Stimulated activated CD4-positive, alpha-beta T cell treated with anti-CD3 and anti-CD28 coated beads, Interleukin-1b, Interleukin-23, amount 100 ng/mL, for 4 hours (primary cell): ENCODE measurements at regions not wholly inside any gene's neighbourhood (a gene's known extent, or its start where the extent isn't known, plus 50 kb on each side); places are given as distances from the start of the nearest gene placed in this dataset.
"Not testable (repeated sequence)": the region's sequence is repeated elsewhere in the genome, so short reads cannot be mapped to it uniquely, and the experiment has no call there.

Experiments
- DNase-seq, 2 donors: peaks; one replicate each; pipeline ENCODE4 v3.0.0-alpha.2; 2020; ENCODE audit warnings: low read depth in 2 of 2

DNA sequence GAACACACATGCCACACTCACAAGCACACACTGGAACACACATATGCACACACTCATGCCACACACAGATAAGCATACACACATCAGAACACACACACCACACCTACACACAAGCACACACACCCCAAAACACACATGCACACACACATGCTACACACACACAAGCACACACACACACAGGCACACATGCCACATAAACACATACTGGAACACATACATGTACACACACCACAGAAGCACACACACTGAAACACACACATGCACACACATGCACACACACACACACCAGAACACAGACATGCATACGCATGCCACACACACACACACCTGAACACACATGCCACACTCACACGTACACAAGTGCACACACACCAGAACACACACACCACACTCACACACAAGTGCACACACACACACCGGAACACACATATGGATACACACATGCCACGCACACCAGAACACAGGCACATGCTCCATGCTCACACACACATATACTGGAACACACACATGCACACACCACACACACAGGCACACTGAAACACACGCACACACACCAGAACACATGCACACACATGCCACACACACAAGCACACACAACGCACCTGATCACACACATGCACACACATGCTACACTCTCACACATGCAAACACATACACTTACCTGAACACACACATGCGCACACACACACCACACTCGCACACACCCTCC, 78.0 kb upstream of the IRX4 start:
- no peak for DNase-seq

DNA sequence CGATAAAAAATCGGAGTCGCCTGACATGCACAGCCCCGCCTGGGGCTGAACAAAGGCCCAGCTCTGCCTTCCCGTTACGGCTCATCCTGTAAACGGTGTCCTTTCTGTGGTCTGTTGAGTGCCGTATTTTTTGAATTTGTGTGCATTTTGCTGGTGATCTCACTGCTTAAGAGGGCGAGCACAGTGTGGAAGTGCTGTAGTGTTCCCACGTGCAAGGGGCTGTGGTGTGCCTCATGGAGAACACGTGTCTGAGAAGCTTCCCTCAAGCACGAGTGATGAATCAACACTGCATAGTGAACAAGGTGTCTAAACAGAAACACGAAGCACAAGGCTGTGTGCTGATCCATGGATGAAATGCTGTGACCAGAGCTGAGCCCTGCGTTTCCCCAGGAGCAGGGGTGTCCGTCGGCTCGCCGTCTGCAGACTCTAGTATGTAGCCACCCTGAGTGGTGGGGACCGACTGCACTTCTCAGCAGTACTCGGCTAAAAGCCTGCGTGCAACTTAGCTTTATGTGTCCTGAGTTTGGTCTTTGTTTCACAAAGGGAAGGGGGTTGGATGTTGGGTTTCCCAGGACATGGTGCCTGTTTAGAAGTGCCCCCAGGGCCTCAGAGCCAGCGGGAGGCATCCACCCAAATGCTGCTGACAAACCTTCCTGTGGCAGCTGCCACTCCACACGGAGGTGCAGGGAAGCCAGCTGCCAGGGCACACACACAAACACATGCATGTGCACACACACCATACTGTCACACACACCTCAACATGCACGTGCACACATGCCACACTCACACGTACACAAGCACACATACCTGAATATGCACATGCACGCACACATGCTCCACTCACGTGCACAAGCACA, 77.2 kb upstream of the IRX4 start:
- DNase-seq: no peak

DNA sequence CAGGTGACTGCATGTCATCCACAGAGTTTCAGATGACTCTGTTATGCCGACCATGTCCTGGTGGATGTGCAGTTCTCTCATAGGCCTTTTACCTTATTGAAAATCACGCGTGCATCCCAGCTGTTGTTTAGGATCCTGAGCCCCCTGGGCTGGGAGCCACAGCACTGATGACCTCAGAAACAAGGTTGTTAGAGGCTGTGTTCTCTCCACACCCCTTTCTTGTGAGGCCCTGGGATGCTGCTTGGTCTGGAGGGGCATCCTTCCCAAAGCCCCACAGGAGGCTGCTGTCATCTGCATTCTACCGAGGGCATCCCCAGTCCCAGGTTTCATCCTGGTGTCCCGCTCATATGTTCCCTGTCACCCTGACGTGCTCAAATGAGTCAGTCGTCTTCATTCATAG, 76.5 kb upstream of the IRX4 start:
- DNase-seq: no peak

DNA sequence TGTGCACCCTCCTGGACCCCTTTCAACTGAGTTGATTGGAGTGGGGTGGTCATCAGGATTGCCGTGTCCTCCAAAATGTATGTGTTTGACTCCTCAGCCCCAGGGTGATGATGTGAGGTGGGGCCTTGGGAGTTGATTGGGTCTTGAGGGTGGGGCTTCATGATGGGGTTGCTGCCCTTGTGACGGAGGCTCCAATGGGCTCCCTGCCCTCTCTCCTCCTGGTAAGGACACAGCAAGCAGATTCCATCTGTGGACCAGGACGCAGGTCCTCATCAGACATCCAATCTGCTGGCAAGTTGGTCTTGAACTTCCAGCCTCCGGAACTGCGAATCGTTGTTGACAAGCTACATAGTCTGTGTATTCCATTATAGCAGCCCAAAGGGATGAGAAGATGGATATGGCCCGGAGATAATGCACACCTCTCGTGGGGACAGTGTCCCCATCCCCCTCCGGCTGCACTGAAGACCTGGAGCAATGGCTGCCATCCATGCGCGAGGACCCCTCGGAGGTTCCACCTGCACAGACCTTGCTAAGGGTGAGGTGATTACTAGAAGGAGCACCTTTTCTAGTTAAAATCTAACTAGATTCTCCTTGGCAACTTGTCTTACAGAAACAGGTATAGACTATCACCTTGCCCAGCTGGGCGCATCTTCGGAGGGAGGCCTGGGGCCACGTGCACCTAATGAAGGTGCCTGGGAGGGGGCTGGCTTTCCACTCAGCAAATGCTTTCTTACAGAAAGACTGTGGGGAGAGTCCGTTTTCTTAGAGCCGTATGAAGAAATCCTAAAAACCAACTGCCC, 75.7 kb upstream of the IRX4 start:
- DNase-seq: no peak

DNA sequence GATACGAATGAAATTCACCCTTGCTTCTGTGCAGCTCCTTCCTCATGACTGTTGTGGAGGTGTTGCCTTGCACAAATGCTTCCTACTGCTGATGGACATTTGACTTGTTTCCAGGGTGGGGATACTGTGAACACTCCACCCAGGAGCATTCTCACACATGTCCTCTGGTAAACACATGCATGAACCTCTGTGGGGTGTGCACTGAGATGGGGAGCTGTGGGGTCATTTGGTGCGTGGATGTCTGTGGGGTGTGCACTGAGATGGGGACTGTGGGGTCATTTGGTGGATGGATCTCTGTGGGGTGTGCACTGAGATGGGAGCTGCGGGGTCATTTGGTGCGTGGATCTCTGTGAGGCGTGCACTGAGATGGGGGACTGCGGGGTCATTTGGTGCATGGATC, 72.9 kb upstream of the IRX4 start:
- no peak for DNase-seq

DNA sequence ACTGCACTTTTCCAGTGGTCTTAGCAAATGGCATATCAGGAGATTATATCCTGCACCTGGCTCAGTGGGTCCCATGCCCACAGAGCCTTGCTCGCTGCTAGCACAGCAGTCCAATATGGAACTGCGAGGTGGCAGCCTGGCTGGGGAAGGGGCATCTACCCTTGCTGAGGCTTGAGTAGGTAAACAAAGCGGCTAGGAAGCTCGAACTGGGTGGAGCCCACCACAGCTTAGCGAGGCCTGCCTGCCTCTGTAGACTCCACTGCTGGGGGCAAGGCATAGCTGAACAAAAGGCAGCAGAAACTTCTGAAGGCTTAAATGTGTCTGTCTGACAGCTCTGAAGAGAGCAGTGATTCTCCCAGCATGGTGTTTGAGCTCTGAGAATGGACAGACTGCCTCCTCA, 71.0 kb upstream of the IRX4 start:
- DNase-seq: not testable (repeated sequence)

DNA sequence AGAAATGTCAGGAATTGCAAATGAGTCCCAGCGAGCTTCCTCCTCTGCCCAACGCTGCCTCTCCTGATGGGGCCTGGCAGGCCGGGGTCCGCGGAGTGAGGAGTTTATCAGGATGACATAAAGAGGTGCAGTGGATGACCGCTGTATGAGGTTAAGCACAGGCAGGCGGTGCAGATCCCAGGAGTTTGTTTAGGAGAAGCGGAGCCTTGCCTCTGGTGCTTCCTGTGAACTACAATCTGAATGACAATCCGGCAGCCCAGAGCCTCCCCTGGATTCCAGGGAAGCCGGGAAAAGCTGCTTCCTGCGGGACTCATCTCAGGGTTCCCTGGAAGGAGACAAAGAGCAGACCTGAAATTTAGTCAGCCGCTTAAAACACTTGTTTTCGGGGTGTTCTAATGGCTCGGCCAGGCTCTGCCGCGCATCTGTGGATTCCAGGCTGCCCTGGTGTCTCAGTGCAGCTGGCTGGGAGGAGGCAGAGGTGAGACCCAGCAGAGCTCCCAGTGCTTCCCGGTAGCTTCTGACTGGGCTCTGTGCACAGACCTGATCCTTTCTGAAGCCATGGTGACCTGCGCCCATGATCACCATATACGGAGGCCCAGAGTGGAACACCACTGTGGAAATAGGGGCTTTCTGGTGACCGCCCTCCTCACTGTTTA, 69.8 kb upstream of the IRX4 start:
- no peak for DNase-seq

DNA sequence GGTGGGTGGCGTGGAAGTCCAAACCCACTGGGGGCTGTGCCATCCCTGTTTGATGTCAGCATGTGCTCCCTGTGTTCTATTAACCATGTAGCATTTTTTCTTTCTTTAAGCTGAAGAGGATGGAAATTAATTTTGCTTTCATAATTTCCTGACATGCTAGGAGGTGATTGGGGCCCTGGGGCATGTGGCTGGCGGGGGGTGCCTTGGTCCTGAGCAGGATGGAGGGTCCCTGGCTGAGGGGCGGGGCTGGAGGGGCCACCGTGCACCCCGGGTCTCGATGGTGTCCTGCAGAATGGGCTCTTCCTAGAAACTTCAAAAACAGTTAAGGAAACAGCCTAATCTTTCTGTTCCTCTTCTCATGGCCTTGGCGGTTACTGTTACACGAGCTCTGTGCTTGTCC, 69.3 kb upstream of the IRX4 start:
- DNase-seq: no peak

DNA sequence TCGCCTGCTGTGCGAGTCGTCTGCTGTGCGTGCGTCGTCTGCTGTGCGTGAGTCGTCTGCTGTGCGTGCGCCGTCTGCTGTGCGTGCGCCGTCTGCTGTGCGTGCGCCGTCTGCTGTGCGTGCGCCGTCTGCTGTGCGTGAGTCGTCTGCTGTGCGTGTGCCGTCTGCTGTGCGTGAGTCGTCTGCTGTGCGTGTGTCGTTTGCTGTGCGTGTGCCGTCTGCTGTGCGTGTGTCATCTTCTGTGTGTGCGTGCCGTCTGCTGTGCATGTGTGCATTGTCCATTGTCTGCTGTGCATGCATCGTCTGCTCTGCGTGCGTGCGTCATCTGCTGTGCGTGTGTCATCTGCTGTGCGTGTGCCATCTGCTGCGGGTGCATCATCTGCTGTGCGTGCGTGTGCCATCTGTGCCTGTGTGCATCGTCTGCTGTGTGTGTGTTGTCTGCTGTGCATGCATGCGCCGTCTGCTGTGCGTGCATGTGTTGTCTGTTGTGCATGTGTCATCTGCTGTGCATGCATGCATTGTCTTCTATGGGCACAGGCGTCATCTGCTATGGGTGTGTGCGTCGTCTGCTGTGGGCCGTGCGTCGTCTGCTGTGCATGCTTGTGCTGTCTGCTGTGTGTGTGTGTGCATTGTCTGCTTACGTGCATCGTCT, 68.6 kb upstream of the IRX4 start:
- DNase-seq: no peak

DNA sequence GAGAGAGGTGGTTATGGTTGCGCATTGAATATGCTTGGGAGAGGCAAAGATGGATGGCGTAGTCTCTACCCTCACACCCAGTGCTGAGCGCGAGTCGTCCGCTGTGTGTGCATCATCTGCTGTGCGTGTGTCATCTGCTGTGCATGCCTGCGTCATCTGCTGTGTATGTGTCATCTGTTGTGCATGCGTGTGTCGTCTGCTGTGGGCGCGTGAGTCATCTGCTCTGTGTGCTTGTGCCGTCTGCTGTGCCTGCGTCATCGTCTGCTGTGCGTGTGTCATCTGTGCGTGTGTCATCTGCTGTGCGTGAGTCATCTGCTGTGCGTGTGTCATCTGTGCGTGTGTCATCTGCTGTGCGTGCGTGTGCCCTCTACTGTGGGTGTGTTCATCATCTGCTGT, 68.0 kb upstream of the IRX4 start:
- no peak for DNase-seq

DNA sequence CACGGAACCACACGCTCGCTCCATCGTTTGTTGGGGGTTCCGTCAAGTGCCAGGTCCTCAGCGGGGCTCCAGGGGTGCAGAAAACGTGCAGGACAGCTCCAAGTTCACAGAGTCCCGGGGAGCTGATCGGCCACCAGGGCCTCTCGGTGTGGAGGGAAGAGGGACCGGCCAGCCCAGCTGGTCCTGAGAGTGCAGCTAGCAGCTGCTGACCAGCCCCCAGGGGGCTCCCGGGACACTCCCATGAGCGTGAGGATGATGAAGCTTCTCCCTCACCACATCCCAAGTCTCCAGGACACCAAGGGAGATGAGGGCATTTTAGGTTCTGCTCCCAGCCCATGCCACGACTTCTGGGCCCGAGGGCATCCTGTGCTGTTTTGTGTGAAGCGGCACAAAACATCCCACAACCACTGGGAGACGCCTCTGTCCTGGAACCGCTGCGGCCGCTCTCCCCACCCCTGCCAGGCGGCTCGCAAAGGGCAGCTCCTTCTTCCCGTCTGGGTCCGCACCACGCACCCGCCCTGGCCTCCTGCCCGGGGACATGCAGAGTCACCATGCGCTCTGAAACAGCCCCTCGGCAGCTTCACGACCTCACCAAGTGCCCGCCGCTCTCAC, 67.5 kb upstream of the IRX4 start:
- no peak for DNase-seq

DNA sequence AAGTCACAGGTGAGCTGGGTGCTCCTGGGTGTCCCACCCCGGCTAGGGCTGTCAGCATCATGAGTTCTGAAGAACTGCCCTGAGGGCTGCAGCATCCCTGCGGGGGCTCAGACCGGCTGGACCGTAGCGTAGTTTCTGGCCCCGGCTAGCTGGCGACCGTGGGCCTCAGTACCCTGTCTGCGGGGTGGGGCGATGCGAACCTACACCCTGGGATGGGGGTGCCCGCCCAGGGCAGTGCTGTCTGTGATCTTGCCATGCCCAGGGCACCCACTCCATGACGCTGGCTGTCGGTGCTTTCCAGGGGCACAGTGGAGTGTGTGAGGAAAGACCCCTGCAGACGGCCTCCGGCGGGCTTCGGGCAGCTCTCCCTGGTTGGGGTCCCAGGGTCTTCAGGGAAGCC, 66.5 kb upstream of the IRX4 start:
- DNase-seq: no peak

DNA sequence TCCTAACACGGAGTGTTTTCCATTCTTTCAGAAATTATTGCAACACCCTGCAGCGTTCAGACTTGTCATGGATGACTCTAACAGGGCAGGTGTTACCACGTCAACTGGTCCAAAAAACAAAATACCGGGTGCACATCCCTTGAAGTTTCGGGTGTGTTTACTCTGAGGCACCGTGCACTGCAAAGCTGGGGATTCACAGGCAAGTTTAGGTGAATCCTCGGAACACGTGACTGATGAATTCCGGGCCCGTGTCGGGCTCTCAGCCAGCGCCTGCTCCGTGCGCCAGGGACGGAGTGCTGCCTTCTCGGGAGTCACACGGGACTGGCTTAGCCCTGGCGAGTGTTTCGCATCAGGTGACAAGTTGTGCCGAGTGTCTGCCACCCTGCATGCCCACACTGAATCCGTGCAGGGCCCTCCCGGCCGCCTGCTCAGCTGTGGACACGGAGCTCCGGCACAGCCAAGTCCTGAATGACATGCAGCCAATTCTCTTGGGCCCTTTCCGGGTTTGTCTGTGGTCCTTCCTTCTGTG, 66.0 kb upstream of the IRX4 start:
- DNase-seq: no peak

DNA sequence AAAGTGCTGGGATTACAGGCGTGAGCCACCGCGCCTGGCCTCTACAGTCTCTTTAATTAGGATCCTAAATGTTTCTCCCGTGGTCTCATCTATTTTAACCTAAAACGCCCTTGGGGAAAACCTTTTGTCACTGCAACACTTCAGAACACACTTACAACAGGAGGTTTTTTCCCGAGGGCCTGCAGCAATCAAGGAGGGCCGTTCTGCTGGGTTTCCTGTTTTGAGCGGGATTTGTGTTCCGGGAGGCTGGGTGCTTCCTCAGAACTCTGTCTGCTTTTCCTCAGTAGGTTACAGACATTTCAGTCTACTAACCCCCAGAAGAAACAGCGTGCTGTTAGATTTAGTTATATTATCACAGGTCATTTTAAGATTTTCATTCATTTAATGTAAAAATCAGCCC, 65.4 kb upstream of the IRX4 start:
- DNase-seq: no peak

DNA sequence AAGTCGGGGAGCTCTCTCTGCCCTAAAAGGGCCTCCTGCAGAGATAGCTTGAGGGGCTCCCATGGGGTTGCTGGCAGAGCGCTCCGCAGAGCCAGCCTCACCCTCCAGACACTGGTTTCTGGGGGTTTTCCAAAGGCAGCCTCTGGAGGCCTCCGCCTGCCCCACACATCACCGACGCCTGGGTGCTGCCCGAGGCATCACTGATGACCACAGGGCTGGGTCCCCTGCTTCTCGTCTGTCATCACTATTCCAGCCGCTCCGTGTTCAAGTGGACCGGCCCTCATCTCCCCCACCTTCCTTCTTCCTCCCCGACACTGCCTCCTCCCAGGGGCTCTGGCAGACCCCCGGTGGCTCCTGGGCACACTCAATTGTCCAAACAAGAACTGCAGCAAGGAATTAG, 64.1 kb upstream of the IRX4 start:
- no peak for DNase-seq

DNA sequence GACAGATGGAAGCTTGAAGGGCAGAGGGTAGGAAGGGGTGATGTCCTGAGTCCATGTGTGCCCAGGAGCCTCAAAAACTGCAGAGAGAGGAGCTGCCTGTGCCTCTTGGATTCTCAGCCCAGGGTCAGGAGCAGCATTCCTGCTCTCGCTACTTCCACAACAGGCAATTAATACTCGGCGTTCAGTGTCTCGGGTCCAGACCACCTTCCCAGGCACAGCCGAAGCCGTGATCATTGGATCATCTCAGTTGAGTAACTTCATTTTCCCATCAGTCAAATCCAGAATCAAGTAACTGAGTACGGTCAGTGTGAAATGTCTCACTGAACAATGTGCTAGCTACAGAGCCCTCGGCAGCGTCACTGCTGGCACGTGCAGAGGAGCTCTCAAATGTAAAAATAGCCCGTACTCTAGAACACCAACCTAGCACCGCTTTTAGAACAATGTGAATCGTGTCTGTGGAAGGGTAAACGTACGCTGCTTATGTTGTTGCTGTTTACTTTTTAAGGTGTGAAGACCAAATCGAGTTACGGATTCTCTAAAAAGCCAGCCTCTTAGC, 63.5 kb upstream of the IRX4 start:
- no peak for DNase-seq

DNA sequence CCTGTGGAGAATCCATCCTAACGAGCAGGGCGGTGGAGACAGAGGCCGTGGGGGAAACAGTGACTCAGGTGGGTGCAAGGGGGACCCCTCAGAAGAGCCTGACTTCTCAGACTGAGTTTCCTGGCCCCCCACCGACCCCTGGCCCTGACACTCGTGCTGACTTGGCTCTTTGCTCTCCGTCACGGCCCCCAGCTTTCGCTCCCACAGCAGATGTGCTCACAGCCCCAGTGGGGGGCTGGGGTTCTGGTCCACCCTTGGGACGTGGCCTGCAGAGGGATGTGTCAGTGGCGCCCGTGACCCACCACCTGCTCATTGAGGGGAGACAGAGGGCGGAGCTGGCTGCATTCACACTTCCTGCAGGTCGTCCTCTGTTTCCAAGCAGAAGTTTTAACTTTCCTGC, 62.9 kb upstream of the IRX4 start:
- no peak for DNase-seq

DNA sequence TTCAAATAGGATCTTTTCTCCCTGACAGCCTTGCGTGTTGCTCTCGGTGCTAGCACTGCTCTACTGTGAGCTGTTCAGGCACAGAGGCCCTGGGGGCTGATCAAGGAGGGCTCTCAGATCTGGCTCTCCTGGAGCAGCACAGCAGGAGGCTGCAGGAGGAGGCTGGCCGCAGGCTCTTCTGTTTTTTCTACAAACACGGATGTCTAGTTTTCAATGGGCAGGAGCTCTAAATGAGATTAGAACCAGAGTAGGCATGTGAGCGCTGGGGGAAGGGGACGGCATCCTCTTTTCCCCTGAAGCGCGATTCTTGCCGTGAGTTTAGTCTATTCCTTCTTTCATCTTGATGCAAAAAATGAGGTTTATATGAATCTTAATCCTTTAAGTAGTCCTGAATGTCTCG, 61.7 kb upstream of the IRX4 start:
- no peak for DNase-seq

DNA sequence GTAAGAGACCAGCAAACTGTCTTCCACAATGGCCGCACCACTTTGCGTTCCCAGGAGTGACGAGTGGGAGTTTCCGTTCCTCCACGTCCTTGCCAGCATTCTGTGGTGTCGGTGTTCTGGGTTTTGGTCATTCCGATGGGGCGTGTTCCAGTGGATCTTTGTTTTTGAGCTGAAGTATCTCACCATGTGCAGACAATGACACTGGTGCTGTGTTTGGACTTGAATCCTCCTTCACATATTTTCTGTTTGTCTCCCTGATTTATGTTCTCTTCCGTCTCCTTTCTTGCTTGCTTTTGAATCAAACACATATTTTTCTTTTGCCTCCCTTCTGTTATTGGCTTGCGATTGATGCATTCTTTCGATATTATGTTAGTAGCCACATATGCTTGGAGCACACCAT, 60.8 kb upstream of the IRX4 start:
- DNase-seq: no peak

DNA sequence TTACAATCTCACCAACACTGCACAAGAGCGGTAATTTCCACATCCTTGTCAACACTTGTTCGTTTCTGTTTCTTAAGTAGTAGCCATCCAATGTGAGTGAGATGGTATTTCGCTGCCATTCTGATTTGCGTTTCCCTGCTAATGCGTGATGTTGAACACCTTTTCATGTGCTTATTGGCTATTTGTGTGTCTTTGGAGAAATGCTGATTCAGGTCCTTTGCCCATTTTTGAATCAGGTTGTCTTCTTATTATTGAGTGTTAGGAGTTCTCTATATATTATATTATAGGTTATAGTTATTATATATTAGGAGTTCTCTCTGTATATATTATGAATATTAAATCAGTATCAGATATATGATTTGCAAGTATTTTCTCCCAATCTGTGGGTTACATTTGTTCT, 59.9 kb upstream of the IRX4 start:
- DNase-seq: no peak

DNA sequence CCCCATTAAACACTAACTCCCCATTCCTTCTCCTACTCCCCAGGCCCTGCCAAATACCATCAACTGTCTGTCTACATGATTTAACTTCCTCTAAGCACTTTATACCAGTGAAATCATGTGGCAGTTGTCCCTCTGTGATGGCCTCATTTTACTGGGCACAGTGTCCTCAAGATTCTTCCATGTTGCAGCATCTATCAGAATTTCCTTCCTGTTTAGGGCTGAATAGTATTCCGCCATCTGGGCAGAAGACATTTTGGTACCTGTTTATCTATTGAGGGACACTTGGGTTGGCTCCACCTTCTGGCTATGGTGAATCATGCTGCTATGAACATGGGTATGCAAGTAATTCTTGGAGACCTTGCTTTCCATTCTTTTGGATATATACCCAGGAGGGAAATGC, 59.4 kb upstream of the IRX4 start:
- no peak for DNase-seq
